ENCODE measurements at regions not wholly inside any gene's neighbourhood (a gene's known extent, or its start where the extent isn't known, plus 50 kb on each side); places are given as distances from the start of the nearest gene placed in this dataset.

DNA sequence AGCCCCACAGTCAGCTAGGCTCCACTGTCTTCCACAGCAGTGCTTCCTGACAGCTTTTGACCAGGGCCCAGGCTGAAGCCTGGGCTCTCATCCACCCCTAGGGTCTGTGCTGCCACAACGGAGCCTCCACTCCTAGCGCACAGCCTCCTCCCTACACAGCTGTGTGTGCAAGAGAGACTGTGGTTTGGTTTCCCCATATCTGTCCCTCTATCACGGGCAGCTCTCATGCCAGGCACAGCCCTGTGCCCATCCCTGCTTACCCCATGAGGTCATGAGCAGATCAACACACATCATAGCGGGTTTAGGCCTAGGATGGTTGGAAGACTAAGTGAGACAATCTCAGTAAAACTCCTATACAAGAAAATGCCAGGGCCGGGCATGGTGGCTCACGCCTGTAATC lies 61.7 kb upstream of the PLXNA4 start (continued):
- no peak for TF ChIP-seq RAD21 (IDR thresholded peaks at IDR 0.05)
- no peak for TF ChIP-seq YY1 (IDR thresholded peaks at IDR 0.05)
- TF ChIP-seq, protein P1, sequence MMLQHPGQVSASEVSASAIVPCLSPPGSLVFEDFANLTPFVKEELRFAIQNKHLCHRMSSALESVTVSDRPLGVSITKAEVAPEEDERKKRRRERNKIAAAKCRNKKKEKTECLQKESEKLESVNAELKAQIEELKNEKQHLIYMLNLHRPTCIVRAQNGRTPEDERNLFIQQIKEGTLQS (IDR thresholded peaks at IDR 0.05): no peak
- TF ChIP-seq JUND (IDR thresholded peaks at IDR 0.05): no peak
- TF ChIP-seq, protein P2, sequence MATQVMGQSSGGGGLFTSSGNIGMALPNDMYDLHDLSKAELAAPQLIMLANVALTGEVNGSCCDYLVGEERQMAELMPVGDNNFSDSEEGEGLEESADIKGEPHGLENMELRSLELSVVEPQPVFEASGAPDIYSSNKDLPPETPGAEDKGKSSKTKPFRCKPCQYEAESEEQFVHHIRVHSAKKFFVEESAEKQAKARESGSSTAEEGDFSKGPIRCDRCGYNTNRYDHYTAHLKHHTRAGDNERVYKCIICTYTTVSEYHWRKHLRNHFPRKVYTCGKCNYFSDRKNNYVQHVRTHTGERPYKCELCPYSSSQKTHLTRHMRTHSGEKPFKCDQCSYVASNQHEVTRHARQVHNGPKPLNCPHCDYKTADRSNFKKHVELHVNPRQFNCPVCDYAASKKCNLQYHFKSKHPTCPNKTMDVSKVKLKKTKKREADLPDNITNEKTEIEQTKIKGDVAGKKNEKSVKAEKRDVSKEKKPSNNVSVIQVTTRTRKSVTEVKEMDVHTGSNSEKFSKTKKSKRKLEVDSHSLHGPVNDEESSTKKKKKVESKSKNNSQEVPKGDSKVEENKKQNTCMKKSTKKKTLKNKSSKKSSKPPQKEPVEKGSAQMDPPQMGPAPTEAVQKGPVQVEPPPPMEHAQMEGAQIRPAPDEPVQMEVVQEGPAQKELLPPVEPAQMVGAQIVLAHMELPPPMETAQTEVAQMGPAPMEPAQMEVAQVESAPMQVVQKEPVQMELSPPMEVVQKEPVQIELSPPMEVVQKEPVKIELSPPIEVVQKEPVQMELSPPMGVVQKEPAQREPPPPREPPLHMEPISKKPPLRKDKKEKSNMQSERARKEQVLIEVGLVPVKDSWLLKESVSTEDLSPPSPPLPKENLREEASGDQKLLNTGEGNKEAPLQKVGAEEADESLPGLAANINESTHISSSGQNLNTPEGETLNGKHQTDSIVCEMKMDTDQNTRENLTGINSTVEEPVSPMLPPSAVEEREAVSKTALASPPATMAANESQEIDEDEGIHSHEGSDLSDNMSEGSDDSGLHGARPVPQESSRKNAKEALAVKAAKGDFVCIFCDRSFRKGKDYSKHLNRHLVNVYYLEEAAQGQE (IDR thresholded peaks at IDR 0.05): no peak

DNA sequence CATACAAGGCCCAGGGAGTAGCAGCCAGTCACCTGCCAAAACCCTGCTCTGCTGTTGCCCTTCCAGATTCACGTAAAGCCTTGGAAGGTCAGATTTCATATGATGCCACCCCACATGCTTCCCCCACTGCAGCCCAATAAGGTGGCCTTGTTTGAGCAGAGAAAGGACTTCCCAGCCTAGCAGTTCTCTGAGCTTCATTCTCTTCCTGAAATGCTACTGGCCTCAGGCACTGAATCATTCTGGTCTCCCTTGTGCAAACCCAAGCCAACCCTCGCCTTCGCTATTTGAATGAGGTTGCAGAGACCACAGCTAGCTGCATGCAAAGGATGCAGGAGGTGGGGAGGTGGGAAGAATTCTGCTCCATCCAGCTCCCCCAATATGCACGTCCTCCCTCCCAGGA lies 60.3 kb upstream of the PLXNA4 start:
- no peak overlapping the region for H3K27ac ChIP-seq (ENCODE audit: low read depth in 1 of 2, low read length in 2 of 2)
- no peaks in the 10 kb centered on the region for H3K9me3 ChIP-seq (ENCODE audit: control insufficient read depth in 4 of 4, low read length in 3 of 4)
- no peaks in the 10 kb centered on the region for H3K36me3 ChIP-seq (ENCODE audit: control insufficient read depth in 4 of 4, insufficient read depth in 3 of 4, low read depth in 1 of 4, low read length in 3 of 4)
- no peaks in the 10 kb centered on the region for H3K4me1 ChIP-seq (ENCODE audit: control insufficient read depth in 4 of 4, insufficient read depth in 4 of 4, low read length in 3 of 4)
- DNase-seq (ENCODE audit: low spot score): no peak
- 73% methylated on average over 4 of the region's 4 CpGs for WGBS
- TF ChIP-seq, protein P3, sequence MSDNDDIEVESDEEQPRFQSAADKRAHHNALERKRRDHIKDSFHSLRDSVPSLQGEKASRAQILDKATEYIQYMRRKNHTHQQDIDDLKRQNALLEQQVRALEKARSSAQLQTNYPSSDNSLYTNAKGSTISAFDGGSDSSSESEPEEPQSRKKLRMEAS (IDR thresholded peaks at IDR 0.05): no peak
- no peak for TF ChIP-seq HNF4G (IDR thresholded peaks at IDR 0.05)
- TF ChIP-seq HNF4A (conservative IDR thresholded peaks at IDR 0.05): no peak
- TF ChIP-seq FOXA1 (IDR thresholded peaks at IDR 0.05): no peak
- no peak for TF ChIP-seq RXRA (IDR thresholded peaks at IDR 0.05)
- TF ChIP-seq, protein P1 (IDR thresholded peaks at IDR 0.05): no peak
- no peak for TF ChIP-seq YY1 (IDR thresholded peaks at IDR 0.05)
- TF ChIP-seq EGR1 (IDR thresholded peaks at IDR 0.05; ENCODE audit: low read depth in 2 of 2): no peak
- TF ChIP-seq NR2F2 (IDR thresholded peaks at IDR 0.05): no peak
- no peak for TF ChIP-seq RAD21 (IDR thresholded peaks at IDR 0.05)
- TF ChIP-seq, protein P2 (IDR thresholded peaks at IDR 0.05): no peak
- TF ChIP-seq SP1 (IDR thresholded peaks at IDR 0.05): no peak
- no peak for TF ChIP-seq JUND (IDR thresholded peaks at IDR 0.05)
- no peak for TF ChIP-seq FOXA2 (IDR thresholded peaks at IDR 0.05)
- TF ChIP-seq GABPA (IDR thresholded peaks at IDR 0.05 in 1 of 2, conservative IDR thresholded peaks at IDR 0.05 in 1 of 2): no peak
- no peak for TF ChIP-seq TAF1 (conservative IDR thresholded peaks at IDR 0.05)
- TF ChIP-seq, protein P4, sequence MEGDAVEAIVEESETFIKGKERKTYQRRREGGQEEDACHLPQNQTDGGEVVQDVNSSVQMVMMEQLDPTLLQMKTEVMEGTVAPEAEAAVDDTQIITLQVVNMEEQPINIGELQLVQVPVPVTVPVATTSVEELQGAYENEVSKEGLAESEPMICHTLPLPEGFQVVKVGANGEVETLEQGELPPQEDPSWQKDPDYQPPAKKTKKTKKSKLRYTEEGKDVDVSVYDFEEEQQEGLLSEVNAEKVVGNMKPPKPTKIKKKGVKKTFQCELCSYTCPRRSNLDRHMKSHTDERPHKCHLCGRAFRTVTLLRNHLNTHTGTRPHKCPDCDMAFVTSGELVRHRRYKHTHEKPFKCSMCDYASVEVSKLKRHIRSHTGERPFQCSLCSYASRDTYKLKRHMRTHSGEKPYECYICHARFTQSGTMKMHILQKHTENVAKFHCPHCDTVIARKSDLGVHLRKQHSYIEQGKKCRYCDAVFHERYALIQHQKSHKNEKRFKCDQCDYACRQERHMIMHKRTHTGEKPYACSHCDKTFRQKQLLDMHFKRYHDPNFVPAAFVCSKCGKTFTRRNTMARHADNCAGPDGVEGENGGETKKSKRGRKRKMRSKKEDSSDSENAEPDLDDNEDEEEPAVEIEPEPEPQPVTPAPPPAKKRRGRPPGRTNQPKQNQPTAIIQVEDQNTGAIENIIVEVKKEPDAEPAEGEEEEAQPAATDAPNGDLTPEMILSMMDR (IDR thresholded peaks at IDR 0.05; ENCODE audit: low read depth, low read length, missing input control): no peak
- TF ChIP-seq, protein P5, sequence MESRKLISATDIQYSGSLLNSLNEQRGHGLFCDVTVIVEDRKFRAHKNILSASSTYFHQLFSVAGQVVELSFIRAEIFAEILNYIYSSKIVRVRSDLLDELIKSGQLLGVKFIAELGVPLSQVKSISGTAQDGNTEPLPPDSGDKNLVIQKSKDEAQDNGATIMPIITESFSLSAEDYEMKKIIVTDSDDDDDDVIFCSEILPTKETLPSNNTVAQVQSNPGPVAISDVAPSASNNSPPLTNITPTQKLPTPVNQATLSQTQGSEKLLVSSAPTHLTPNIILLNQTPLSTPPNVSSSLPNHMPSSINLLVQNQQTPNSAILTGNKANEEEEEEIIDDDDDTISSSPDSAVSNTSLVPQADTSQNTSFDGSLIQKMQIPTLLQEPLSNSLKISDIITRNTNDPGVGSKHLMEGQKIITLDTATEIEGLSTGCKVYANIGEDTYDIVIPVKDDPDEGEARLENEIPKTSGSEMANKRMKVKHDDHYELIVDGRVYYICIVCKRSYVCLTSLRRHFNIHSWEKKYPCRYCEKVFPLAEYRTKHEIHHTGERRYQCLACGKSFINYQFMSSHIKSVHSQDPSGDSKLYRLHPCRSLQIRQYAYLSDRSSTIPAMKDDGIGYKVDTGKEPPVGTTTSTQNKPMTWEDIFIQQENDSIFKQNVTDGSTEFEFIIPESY (IDR thresholded peaks at IDR 0.05): no peak
- peaks cover 0 to under 1% (median 0%) of the 10 kb centered on the region in 4 donors for H3K27me3 ChIP-seq (ENCODE audit: control insufficient read depth in 4 of 4, insufficient read depth in 4 of 4, low read length in 3 of 4)
- no peak overlapping the region for H3K4me3 ChIP-seq (ENCODE audit: low read depth in 1 of 3, low read length in 3 of 3)
- H3K9ac ChIP-seq (ENCODE audit: low read depth in 1 of 2, low read length in 2 of 2): no peak overlapping the region
